Mucosa of rectum (tissue), 2 donors: ENCODE measurements at regions not wholly inside any gene's neighbourhood (a gene's known extent, or its start where the extent isn't known, plus 50 kb on each side); places are given as distances from the start of the nearest gene placed in this dataset.

ENCODE experiments used
- H3K27ac ChIP-seq, 2 donors: one replicate each; pipeline ENCODE4 v1.7.0; 2013; ENCODE audit warnings: inconsistent platforms in 2 of 2, low read depth in 2 of 2, low read length in 2 of 2
- H3K27me3 ChIP-seq, 2 donors: one replicate each; pipeline ENCODE4 v1.7.0; 2013; ENCODE audit warnings: low read length in 2 of 2; ENCODE audit not compliant: control insufficient read depth in 2 of 2, insufficient read depth in 2 of 2
- H3K36me3 ChIP-seq, 2 donors: one replicate each; pipeline ENCODE4 v1.7.0; 2013; ENCODE audit warnings: low read length in 2 of 2; ENCODE audit not compliant: control insufficient read depth in 2 of 2, insufficient read depth in 2 of 2
- H3K4me1 ChIP-seq, 2 donors: one replicate each; pipeline ENCODE4 v1.7.0; 2013; ENCODE audit warnings: low read length in 2 of 2, mild to moderate bottlenecking in 1 of 2; ENCODE audit not compliant: control insufficient read depth in 2 of 2, insufficient read depth in 2 of 2
- H3K4me3 ChIP-seq, 2 donors: one replicate each; pipeline ENCODE4 v1.7.0; 2013; ENCODE audit warnings: low read length in 2 of 2
- H3K9ac ChIP-seq, 2 donors: one replicate each; pipeline ENCODE4 v1.7.0; 2013; ENCODE audit warnings: low read length in 2 of 2, low read depth in 1 of 2, mild to moderate bottlenecking in 1 of 2
- H3K9me3 ChIP-seq, 2 donors: one replicate each; pipeline ENCODE4 v1.7.0; 2013; ENCODE audit warnings: low read length in 2 of 2; ENCODE audit not compliant: control insufficient read depth in 2 of 2
- donor health status: healthy.
- donor health status: Normal muscosa, but diverticular disease.

DNA sequence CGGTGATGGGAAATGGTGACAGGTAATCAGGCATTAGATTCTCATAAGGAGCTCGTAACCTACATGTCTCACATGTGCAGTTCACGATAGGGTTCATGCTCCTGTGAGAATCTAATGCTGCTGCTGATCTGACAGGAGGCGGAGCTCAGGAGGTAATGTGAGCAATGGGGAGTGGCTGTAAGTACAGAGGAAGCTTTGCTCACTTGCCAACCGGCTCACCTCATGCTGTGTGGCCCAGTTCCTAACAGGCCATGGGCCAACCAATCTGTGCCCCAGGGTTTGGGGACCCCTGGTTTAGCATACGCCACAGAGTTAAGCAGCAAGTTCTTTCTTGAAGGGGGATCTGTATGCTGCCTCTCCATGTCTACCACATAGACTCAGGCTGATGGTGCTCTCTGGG lies 133.1 kb downstream of the IQUB start:
- Histone ChIP-seq H3K4me3 (no peak overlapping the region), H3K9ac (no peak overlapping the region), H3K36me3 (no peaks in the 10 kb centered on the region), H3K4me1 (no peaks in the 10 kb centered on the region), H3K9me3 (no peaks in the 10 kb centered on the region), H3K27me3 (no peaks in the 10 kb centered on the region), H3K27ac (no peak overlapping the region)

DNA sequence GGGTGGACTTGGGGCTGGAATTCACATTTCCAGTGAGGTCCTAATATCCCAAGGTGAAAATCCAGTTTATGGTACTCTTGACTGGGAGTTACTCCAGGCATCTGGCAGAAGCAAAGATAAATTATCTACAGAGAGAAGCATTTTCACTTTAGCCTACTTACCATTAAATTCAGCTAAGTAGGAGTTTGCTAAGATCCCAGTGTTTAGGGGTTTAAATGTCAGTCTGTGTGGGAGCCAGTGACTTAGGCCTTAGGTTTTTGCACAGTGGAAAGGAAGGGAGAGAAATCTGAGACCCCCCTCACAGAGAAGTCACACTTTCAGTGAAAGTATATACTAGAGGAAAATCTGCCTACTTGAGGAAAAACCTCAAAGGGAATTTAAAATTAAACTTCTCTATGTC lies 134.2 kb downstream of the IQUB start:
- Histone ChIP-seq H3K27ac (no peak overlapping the region), H3K4me3 (no peak overlapping the region), H3K4me1 (no peaks in the 10 kb centered on the region), H3K36me3 (no peaks in the 10 kb centered on the region), H3K9me3 (no peaks in the 10 kb centered on the region), H3K27me3 (no peaks in the 10 kb centered on the region), H3K9ac (no peak overlapping the region)

DNA sequence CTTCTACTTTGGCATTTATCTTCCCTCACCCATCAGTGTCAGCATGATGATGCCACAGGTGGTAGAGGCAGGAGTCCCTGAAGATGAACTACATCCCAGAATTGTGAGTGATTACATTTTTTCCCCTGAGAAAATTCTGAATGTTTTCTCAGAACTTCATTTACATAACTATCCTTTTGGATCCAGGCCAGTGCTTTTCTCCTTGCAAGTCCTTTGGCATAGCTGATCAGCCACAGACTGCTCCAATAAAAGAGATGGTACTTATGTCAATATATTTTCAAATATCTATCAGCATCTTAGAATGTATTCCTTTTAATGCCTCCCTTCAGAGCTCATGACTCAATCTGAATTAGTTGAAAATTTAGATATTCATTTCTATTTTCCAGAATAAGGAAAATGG lies 135.5 kb downstream of the IQUB start:
- H3K9me3 ChIP-seq, result no peaks in the 10 kb centered on the region
- no peaks in the 10 kb centered on the region for H3K4me1 ChIP-seq
- no peaks in the 10 kb centered on the region for H3K27me3 ChIP-seq
- no peak overlapping the region for H3K9ac ChIP-seq
- no peak overlapping the region for H3K27ac ChIP-seq
- H3K36me3 ChIP-seq, result no peaks in the 10 kb centered on the region
- H3K4me3 ChIP-seq, result no peak overlapping the region

DNA sequence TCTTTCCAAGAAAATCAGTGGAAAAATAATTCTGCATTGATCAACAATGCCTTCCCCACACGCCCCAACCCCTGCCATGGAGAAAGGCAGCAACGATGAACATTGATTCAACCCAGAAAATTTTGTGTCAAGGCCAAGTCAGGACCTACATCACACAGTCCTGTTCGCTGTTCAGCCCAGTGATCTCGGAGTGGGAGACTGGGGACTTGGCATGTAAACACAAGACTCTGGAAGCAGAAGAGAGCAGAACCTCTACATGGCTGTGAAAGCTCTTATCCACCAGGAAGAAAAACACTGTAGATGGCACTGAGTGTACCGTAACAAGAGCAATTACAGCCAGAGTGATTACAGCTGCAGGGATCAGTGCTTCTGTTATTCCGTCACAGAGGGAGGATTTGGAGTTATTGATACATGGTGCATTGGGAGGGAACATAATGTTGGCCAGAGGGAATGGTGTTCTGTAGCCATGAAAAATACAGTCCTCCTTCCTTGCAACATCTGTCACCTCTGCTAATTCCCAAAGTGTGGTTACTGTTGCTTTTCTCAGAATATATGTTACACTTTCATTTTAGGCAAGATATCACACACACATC lies 136.6 kb downstream of the IQUB start:
- no peaks in the 10 kb centered on the region for H3K4me1 ChIP-seq
- no peaks in the 10 kb centered on the region for H3K9me3 ChIP-seq
- no peak overlapping the region for H3K9ac ChIP-seq
- H3K27ac ChIP-seq, result no peak overlapping the region
- H3K4me3 ChIP-seq, result no peak overlapping the region
- H3K36me3 ChIP-seq, result no peaks in the 10 kb centered on the region
- no peaks in the 10 kb centered on the region for H3K27me3 ChIP-seq

GRCh38 chr7:123393623-123394022 lies 140.8 kb downstream of the IQUB start:
- Histone ChIP-seq H3K4me1 (no peaks in the 10 kb centered on the region), H3K27ac (no peak overlapping the region), H3K9me3 (no peaks in the 10 kb centered on the region), H3K4me3 (no peak overlapping the region), H3K27me3 (no peaks in the 10 kb centered on the region), H3K36me3 (no peaks in the 10 kb centered on the region), H3K9ac (no peak overlapping the region)

GRCh38 chr7:123372368-123372767 lies 162.0 kb downstream of the IQUB start:
- no peaks in the 10 kb centered on the region for H3K27me3 ChIP-seq
- no peak overlapping the region for H3K4me3 ChIP-seq
- no peak overlapping the region for H3K9ac ChIP-seq
- no peak overlapping the region for H3K27ac ChIP-seq
- no peaks in the 10 kb centered on the region for H3K9me3 ChIP-seq
- no peaks in the 10 kb centered on the region for H3K4me1 ChIP-seq
- H3K36me3 ChIP-seq, result no peaks in the 10 kb centered on the region

- Histone ChIP-seq H3K9me3 (no peaks in the 10 kb centered on the region), H3K27ac (no peak overlapping the region), H3K27me3 (no peaks in the 10 kb centered on the region), H3K4me3 (no peak overlapping the region), H3K36me3 (no peaks in the 10 kb centered on the region), H3K4me1 (no peaks in the 10 kb centered on the region), H3K9ac (no peak overlapping the region)
Observed at GRCh38 chr7:123367484-123368122, 166.8 kb downstream of the IQUB start.

DNA sequence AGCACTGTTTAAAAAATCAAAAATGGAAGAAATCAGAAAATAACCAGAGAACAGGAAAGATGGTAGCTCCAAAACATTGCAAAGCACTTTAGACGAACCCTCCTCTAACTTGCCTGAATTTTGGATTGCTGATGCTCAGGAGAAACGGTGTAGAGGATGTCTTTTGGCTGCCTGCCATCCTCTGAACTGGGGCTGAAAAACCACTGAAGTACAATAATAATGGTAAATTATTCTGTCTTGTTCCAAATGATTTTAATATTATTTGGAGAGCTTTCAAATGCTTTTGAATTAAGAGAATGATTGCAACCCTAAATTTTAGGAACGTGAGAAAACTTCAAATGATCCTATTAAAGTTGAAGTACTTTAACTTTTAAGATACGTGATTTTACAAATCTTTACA lies 167.3 kb upstream of the SLC13A1 start:
- Histone ChIP-seq H3K4me1 (no peaks in the 10 kb centered on the region), H3K27me3 (no peaks in the 10 kb centered on the region), H3K4me3 (no peak overlapping the region), H3K9me3 (no peaks in the 10 kb centered on the region), H3K36me3 (no peaks in the 10 kb centered on the region), H3K9ac (no peak overlapping the region), H3K27ac (no peak overlapping the region)

DNA sequence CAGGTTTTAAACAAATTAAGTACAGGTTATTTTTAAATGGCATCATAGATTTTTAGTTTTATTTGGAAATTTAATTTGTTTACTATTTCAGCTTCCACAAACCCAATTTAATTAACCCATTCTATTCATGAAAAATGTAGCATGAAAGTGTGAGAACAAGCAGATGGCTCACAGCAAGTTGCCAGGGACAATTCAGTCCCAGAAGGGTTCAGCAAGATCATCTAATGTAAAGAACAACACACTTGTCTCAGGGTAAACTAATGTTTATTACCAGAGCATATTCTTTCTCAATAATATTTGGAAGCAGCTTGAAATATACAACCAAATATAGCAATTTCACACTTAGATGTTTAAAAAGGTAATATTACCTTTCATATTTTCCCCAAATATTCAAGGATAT lies 166.9 kb upstream of the SLC13A1 start:
- Histone ChIP-seq H3K27me3 (no peaks in the 10 kb centered on the region), H3K36me3 (no peaks in the 10 kb centered on the region), H3K9me3 (no peaks in the 10 kb centered on the region), H3K4me1 (no peaks in the 10 kb centered on the region), H3K27ac (no peak overlapping the region), H3K9ac (no peak overlapping the region), H3K4me3 (no peak overlapping the region)

GRCh38 chr7:123360631-123361030 lies 160.9 kb upstream of the SLC13A1 start:
- no peak overlapping the region for H3K27ac ChIP-seq
- no peak overlapping the region for H3K4me3 ChIP-seq
- H3K9me3 ChIP-seq, result no peaks in the 10 kb centered on the region
- no peaks in the 10 kb centered on the region for H3K4me1 ChIP-seq
- no peak overlapping the region for H3K9ac ChIP-seq
- no peaks in the 10 kb centered on the region for H3K36me3 ChIP-seq
- H3K27me3 ChIP-seq, result no peaks in the 10 kb centered on the region
